HEK293 (cell line): ENCODE measurements at regions not wholly inside any gene's neighbourhood (a gene's known extent, or its start where the extent isn't known, plus 50 kb on each side); places are given as distances from the start of the nearest gene placed in this dataset.

Experiments
- CTCF ChIA-PET: fragments of 350-600 bp; formaldehyde crosslinking; extraction: SDS; loops from one replicate; lab custom pipeline; 2021; ENCODE audit warnings: antibody characterized with exemption; lab: Yijun Ruan, JAX
- POLR2A ChIA-PET: fragments of 300-600 bp; formaldehyde crosslinking; extraction: SDS; loops from one replicate; lab custom pipeline; 2020; ENCODE audit warnings: antibody characterized with exemption, inconsistent platforms; lab: Yijun Ruan, JAX
- H3K27ac ChIP-seq: fragments of 200-500 bp; sonication (Bioruptor generic); 2 replicates; pipeline ENCODE4 v1.5.1; 2014; ENCODE audit warnings: low read depth, low read length, control low read depth, inconsistent platforms; ENCODE audit errors: extremely low read depth
- H3K36me3 ChIP-seq, 2 experiments: fragments of 200-500 bp in 1 of 2; sonication (Bioruptor generic) in 1 of 2; 1 replicate in 1 of 2; 2 replicates in 1 of 2; pipeline ENCODE4 v1.5.1; 2014 to 2017; ENCODE audit warnings: inconsistent platforms in 2 of 2, low read length in 2 of 2; ENCODE audit not compliant: control insufficient read depth in 2 of 2, insufficient read depth in 1 of 2
- H3K4me1 ChIP-seq: fragments of 200-500 bp; sonication (Bioruptor generic); 2 replicates; pipeline ENCODE4 v1.5.1; 2014; ENCODE audit warnings: mild to moderate bottlenecking, low read length, inconsistent platforms; ENCODE audit not compliant: control insufficient read depth, insufficient read depth
- H3K4me3 ChIP-seq: 2 replicates; pipeline ENCODE4 v1.5.1; 2011; ENCODE audit warnings: low read depth, mild to moderate bottlenecking, control low read depth, low read length, moderate library complexity
- H3K9me3 ChIP-seq: fragments of 200-500 bp; sonication (Bioruptor generic); 2 replicates; pipeline ENCODE4 v1.5.1; 2014; ENCODE audit warnings: low read depth, low read length, inconsistent platforms; ENCODE audit not compliant: control insufficient read depth, insufficient read depth
- GFI1B ChIP-seq: fragments of 450-650 bp; formaldehyde crosslinking; IDR thresholded peaks from 2 replicates; pipeline ENCODE4 v1.5.1; 2016; ENCODE audit warnings: missing biosample characterization, missing genetic modification characterization
- GLI4 ChIP-seq: fragments of 450-650 bp; formaldehyde crosslinking; IDR thresholded peaks from 2 replicates; pipeline ENCODE4 v1.5.1; 2016; ENCODE audit warnings: missing biosample characterization, missing genetic modification characterization
- KLF1 ChIP-seq: fragments of 450-650 bp; formaldehyde crosslinking; IDR thresholded peaks from 2 replicates; pipeline ENCODE4 v1.5.1; 2016; ENCODE audit warnings: missing biosample characterization, missing genetic modification characterization
- PRDM10 ChIP-seq: fragments of 450-650 bp; formaldehyde crosslinking; IDR thresholded peaks from 2 replicates; pipeline ENCODE4 v1.5.1; 2016; ENCODE audit warnings: missing biosample characterization, missing genetic modification characterization
- SCRT1 ChIP-seq: fragments of 450-650 bp; formaldehyde crosslinking; IDR thresholded peaks from 2 replicates; pipeline ENCODE4 v1.5.1; 2016; ENCODE audit warnings: missing biosample characterization, missing genetic modification characterization, borderline replicate concordance
- WT1 ChIP-seq: fragments of 450-650 bp; formaldehyde crosslinking; IDR thresholded peaks from 2 replicates; pipeline ENCODE4 v1.5.1; 2016; ENCODE audit warnings: missing biosample characterization, missing genetic modification characterization
- ZFHX2 ChIP-seq: fragments of 450-650 bp; formaldehyde crosslinking; conservative IDR thresholded peaks from 2 replicates; pipeline ENCODE4 v1.5.1; 2016; ENCODE audit warnings: missing biosample characterization, missing genetic modification characterization
- ZNF114 ChIP-seq: fragments of 450-650 bp; formaldehyde crosslinking; IDR thresholded peaks from 2 replicates; pipeline ENCODE4 v1.5.0; 2017; ENCODE audit warnings: missing biosample characterization, missing genetic modification characterization
- ZNF157 ChIP-seq: fragments of 450-650 bp; formaldehyde crosslinking; IDR thresholded peaks from 2 replicates; pipeline ENCODE4 v1.5.1; 2016; ENCODE audit warnings: missing biosample characterization, missing genetic modification characterization
- ZNF202 ChIP-seq: fragments of 450-650 bp; formaldehyde crosslinking; IDR thresholded peaks from 2 replicates; pipeline ENCODE4 v1.5.1; 2016; ENCODE audit warnings: missing biosample characterization, missing genetic modification characterization, borderline replicate concordance
- ZNF214 ChIP-seq: fragments of 450-650 bp; formaldehyde crosslinking; IDR thresholded peaks from 2 replicates; pipeline ENCODE4 v1.5.1; 2017; ENCODE audit warnings: missing biosample characterization, mild to moderate bottlenecking, missing genetic modification characterization, borderline replicate concordance
- ZNF324 ChIP-seq: fragments of 450-650 bp; formaldehyde crosslinking; IDR thresholded peaks from 2 replicates; pipeline ENCODE4 v1.5.1; 2016; ENCODE audit warnings: missing biosample characterization, missing genetic modification characterization
- ZNF513 ChIP-seq: fragments of 450-650 bp; IDR thresholded peaks from 2 replicates; pipeline ENCODE4 v1.5.1; 2018; ENCODE audit warnings: missing biosample characterization, missing genetic modification characterization
- ZNF624 ChIP-seq: fragments of 450-650 bp; formaldehyde crosslinking; IDR thresholded peaks from 2 replicates; pipeline ENCODE4 v1.5.1; 2017; ENCODE audit warnings: missing biosample characterization, missing genetic modification characterization
- ZNF654 ChIP-seq: fragments of 450-650 bp; formaldehyde crosslinking; IDR thresholded peaks from 2 replicates; pipeline ENCODE4 v1.5.1; 2016; ENCODE audit warnings: low read depth, missing biosample characterization, missing genetic modification characterization
- ZNF777 ChIP-seq: fragments of 450-650 bp; formaldehyde crosslinking; IDR thresholded peaks from 2 replicates; pipeline ENCODE4 v1.5.1; 2017; ENCODE audit warnings: missing biosample characterization, missing genetic modification characterization, borderline replicate concordance
- ZSCAN23 ChIP-seq: fragments of 450-650 bp; formaldehyde crosslinking; IDR thresholded peaks from 2 replicates; pipeline ENCODE4 v1.5.1; 2016; ENCODE audit warnings: missing biosample characterization, missing genetic modification characterization

- ChIA-PET CTCF (interaction anchor here (0.7 to 1.3 kb wide), 2 partner anchors 8 to 1312 kb away, joined by 3 to 7 read pairs; no protein-coding TSS in a partner anchor), POLR2A (interaction anchor here (1.0 kb wide), 1 partner anchor 129 kb away, joined by 3 read pairs; the partner anchor contains the start of gene FBN2)
- no peaks in the 10 kb centered on the region for H3K36me3 ChIP-seq
- no peaks in the 10 kb centered on the region; the same call in 1 of the 2 replicates for H3K4me1 ChIP-seq
- no peaks in the 10 kb centered on the region for H3K9me3 ChIP-seq
- H3K4me3 ChIP-seq, result no peak overlapping the region
- no peak overlapping the region for H3K27ac ChIP-seq
- no peak for TF ChIP-seq ZNF324
- no peak for TF ChIP-seq GLI4 (tag by site-specific recombination)
- TF ChIP-seq ZNF654 (tag by site-specific recombination), result peak; percentile 30; the same call in 1 of the 2 replicates
These were observed 129.1 kb upstream of the FBN2 start for GRCh38 chr5:128667152-128667551.

- no peaks in the 10 kb centered on the region for H3K36me3 ChIP-seq
- H3K27ac ChIP-seq, result no peak overlapping the region
- ChIA-PET CTCF (interaction anchor here (0.7 kb wide), 1 partner anchor 1311 kb away, joined by 3 read pairs; no protein-coding TSS in a partner anchor), POLR2A (interaction anchor here (1.0 kb wide), 1 partner anchor 130 kb away, joined by 3 read pairs; the partner anchor contains the start of gene FBN2)
- no peak for TF ChIP-seq ZNF202 (tag by site-specific recombination)
- no peak for TF ChIP-seq ZNF114 (tag by site-specific recombination)
- TF ChIP-seq ZNF214 (tag by site-specific recombination), result no peak
- TF ChIP-seq PRDM10 (tag by site-specific recombination), result no peak
- no peak for TF ChIP-seq SCRT1 (tag by site-specific recombination)
- no peak for TF ChIP-seq ZNF624 (tag by site-specific recombination)
- no peak for TF ChIP-seq KLF1 (tag by site-specific recombination)
- TF ChIP-seq ZFHX2 (tag by site-specific recombination), result no peak
- no peak for TF ChIP-seq ZNF513
- TF ChIP-seq ZNF157, result no peak
- TF ChIP-seq ZNF777 (tag by site-specific recombination), result no peak
- peaks cover 6% of the 10 kb centered on the region for H3K4me1 ChIP-seq
- H3K9me3 ChIP-seq, result no peaks in the 10 kb centered on the region
- H3K4me3 ChIP-seq, result no peak overlapping the region
These were observed 129.7 kb upstream of the FBN2 start for GRCh38 chr5:128667751-128668150.

GRCh38 chr5:128668921-128669320 is 130.9 kb upstream of the FBN2 start:
- CTCF ChIA-PET, result no interaction called here
- no peak overlapping the region for H3K27ac ChIP-seq
- no peak overlapping the region for H3K4me3 ChIP-seq
- TF ChIP-seq ZSCAN23 (tag by site-specific recombination), result no peak
- no peak for TF ChIP-seq GFI1B
- TF ChIP-seq WT1 (tag by site-specific recombination), result no peak
- POLR2A ChIA-PET, result no interaction called here
- peaks cover 12% of the 10 kb centered on the region for H3K4me1 ChIP-seq
- H3K36me3 ChIP-seq, result no peaks in the 10 kb centered on the region
- no peaks in the 10 kb centered on the region for H3K9me3 ChIP-seq
